ENCODE measurements at regions not wholly inside any gene's neighbourhood (a gene's known extent, or its start where the extent isn't known, plus 50 kb on each side); places are given as distances from the start of the nearest gene placed in this dataset.

DNA sequence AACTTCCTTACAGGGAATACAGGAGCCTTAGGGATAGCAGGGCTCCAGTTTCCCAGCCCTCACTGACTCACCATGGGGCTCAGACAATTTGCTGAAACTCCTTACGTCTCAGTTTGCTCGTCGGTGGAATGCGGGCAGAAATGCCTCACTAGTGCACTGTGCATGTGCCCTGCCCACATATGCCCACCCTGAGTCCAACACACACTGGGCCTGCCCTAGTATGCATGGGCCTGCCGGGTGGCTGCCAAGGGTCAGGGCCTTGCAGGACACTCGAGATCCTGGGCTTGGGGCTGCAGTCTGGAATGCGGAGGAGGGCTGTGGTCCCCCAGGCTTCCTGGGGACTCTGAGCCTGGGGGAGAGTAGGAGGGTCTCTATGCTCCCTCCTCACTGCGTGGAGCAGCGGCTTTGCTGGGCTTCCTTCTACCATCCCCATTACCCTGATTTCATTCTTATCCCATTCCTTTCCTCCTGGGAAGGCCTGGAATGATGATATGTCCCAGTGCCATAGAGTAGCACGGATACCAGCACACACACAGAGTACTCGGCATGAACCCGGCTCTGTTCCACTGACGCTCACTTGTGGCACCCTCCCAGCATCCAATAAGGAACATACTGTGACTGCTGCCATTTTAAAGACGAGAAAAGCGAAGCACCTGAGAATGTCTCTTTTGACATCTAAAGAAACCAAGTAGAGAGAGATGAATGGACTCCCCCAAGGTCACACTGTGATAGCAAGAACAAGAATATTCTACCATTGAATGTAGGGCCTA is 124.2 kb downstream of the ASB7 start:
- TF ChIP-seq CTCF (IDR thresholded peaks at IDR 0.05) (no peak), POLR2A (IDR thresholded peaks at IDR 0.05) (no peak), EP300 (IDR thresholded peaks at IDR 0.05) (no peak), POLR2AphosphoS5 (IDR thresholded peaks at IDR 0.05) (no peak)

Measured in sigmoid colon (tissue), 4 donors.